HepG2 (cell line): ENCODE measurements at regions not wholly inside any gene's neighbourhood (a gene's known extent, or its start where the extent isn't known, plus 50 kb on each side); places are given as distances from the start of the nearest gene placed in this dataset.

ENCODE experiments used
- ATAC-seq: fragments of 200-7000 bp; cut with Tn5 transposase; 3 replicates; pipeline ENCODE4 v1.9.1; 2020; ENCODE audit warnings: mild to moderate bottlenecking, moderate library complexity
- BruUV-seq: library from RNA; stranded (reverse); fragments of 400-500 nt; replicated peaks from 2 replicates; lab custom pipeline; 2021; lab: Mats Ljungman, UMichigan
- CTCF ChIA-PET: fragments of 300-600 bp; formaldehyde crosslinking; extraction: SDS; loops from one replicate; lab custom pipeline; 2021; ENCODE audit warnings: low total read pairs, inconsistent platforms, low intra/inter-chr PET ratio; lab: Yijun Ruan, JAX
- POLR2A ChIA-PET: fragments of 350-600 bp; sonication (Branson Sonifier 250); formaldehyde crosslinking; loops from one replicate; lab custom pipeline; 2020; ENCODE audit warnings: antibody characterized with exemption, inconsistent platforms; lab: Yijun Ruan, JAX
- DNase-seq: peaks from one replicate; pipeline ENCODE4 v3.0.0-alpha.2; 2015; ENCODE audit warnings: low spot score
- FAIRE-seq: peaks from 3 replicates; lab custom pipeline; 2011; peaks lifted over from hg19 to GRCh38; lab: Jason Lieb, UNC
- H2AFZ ChIP-seq: one replicate; pipeline ENCODE4 v1.6.1; 2011; ENCODE audit warnings: low read length, inconsistent platforms
- H3K27ac ChIP-seq: fragments of 300-600 bp; 3 replicates; pipeline ENCODE4 v1.8.0; 2011; ENCODE audit warnings: mixed run types, mild to moderate bottlenecking, mixed read lengths, low read length, inconsistent platforms; ENCODE audit not compliant: insufficient read depth; ENCODE audit errors: extremely low read length
- H3K27me3 ChIP-seq, 2 experiments: fragments of 200-600 bp in 1 of 2; 2 replicates in 1 of 2; 3 replicates in 1 of 2; pipeline versions ENCODE4 v1.6.0 to v1.8.0; 2011; ENCODE audit warnings: low read length in 2 of 2, mild to moderate bottlenecking in 2 of 2, moderate library complexity in 2 of 2, inconsistent platforms in 1 of 2; ENCODE audit not compliant: insufficient read depth in 2 of 2, control insufficient read depth in 1 of 2
- H3K36me3 ChIP-seq, 2 experiments: fragments of 200-600 bp in 1 of 2; replicated peaks in 1 of 2; 2 replicates in 1 of 2; 3 replicates in 1 of 2; pipeline versions ENCODE4 v1.5.1 to v1.8.0; 2011; ENCODE audit warnings: low read length in 2 of 2, inconsistent platforms in 1 of 2; ENCODE audit not compliant: insufficient read depth in 2 of 2, control insufficient read depth in 1 of 2
- H3K4me1 ChIP-seq: 2 replicates; pipeline ENCODE4 v1.5.1; 2012; ENCODE audit warnings: low read length, inconsistent platforms; ENCODE audit not compliant: insufficient read depth
- H3K4me2 ChIP-seq: 2 replicates; pipeline ENCODE4 v1.6.0; 2011; ENCODE audit warnings: low read depth, low read length, inconsistent platforms
- H3K4me3 ChIP-seq, 3 experiments: fragments of 200-600 bp in 1 of 3; sonication (generic), shearing (Covaris generic) in 1 of 3; replicated peaks in 1 of 3; 2 replicates each; pipeline ENCODE4 v1.5.1; 2011 to 2016; ENCODE audit warnings: low read length in 3 of 3, inconsistent platforms in 2 of 3, low read depth in 2 of 3, mild to moderate bottlenecking in 2 of 3, control low read depth in 1 of 3, mixed read lengths in 1 of 3; ENCODE audit not compliant: insufficient read depth in 1 of 3
- H3K79me2 ChIP-seq: one replicate; pipeline ENCODE4 v1.6.1; 2011; ENCODE audit warnings: low read length, inconsistent platforms; ENCODE audit not compliant: insufficient read depth
- H3K9ac ChIP-seq: 2 replicates; pipeline ENCODE4 v1.6.0; 2011; ENCODE audit warnings: mild to moderate bottlenecking, low read depth, low read length, inconsistent platforms; ENCODE audit not compliant: insufficient read depth
- H3K9me3 ChIP-seq: 2 replicates; pipeline ENCODE4 v1.5.1; 2012; ENCODE audit warnings: mild to moderate bottlenecking, low read length
- H4K20me1 ChIP-seq: 2 replicates; pipeline ENCODE4 v1.6.0; 2011; ENCODE audit warnings: inconsistent platforms, mild to moderate bottlenecking, low read length, moderate library complexity; ENCODE audit not compliant: insufficient read depth
- CHCHD3 ChIP-seq: sonication (generic); formaldehyde crosslinking; IDR thresholded peaks from 2 replicates; pipeline ENCODE4 v1.8.0; 2022; ENCODE audit warnings: mild to moderate bottlenecking, missing genetic modification reagents, moderate library complexity
- ELF3 ChIP-seq: IDR thresholded peaks from 2 replicates; pipeline ENCODE4 v1.6.1; 2016; ENCODE audit warnings: missing genetic modification reagents, missing compliant biosample characterization
- ERF ChIP-seq: IDR thresholded peaks from 2 replicates; pipeline ENCODE4 v1.6.1; 2018; ENCODE audit warnings: missing biosample characterization, missing genetic modification reagents
- FLYWCH1 ChIP-seq: sonication (generic); formaldehyde crosslinking; IDR thresholded peaks from 2 replicates; pipeline ENCODE4 v1.8.1; 2023; ENCODE audit warnings: mild to moderate bottlenecking, missing genetic modification reagents
- FOXC1 ChIP-seq: sonication (generic); formaldehyde crosslinking; IDR thresholded peaks from 2 replicates; pipeline ENCODE4 v1.8.0; 2022; ENCODE audit warnings: mild to moderate bottlenecking, missing genetic modification reagents, borderline replicate concordance
- NFYC ChIP-seq: IDR thresholded peaks from 2 replicates; pipeline ENCODE4 v1.6.1; 2016; ENCODE audit warnings: missing genetic modification reagents, missing compliant biosample characterization
- XBP1 ChIP-seq: sonication (generic); formaldehyde crosslinking; IDR thresholded peaks from 2 replicates; pipeline ENCODE4 v1.5.0; 2020; ENCODE audit warnings: missing genetic modification reagents
- ZFP37 ChIP-seq: sonication (generic); formaldehyde crosslinking; IDR thresholded peaks from 2 replicates; pipeline ENCODE4 v1.4.0; 2020; ENCODE audit warnings: missing genetic modification reagents, borderline replicate concordance
- ZNF256 ChIP-seq: sonication (generic); formaldehyde crosslinking; conservative IDR thresholded peaks from 2 replicates; pipeline ENCODE4 v1.4.0; 2020; ENCODE audit warnings: missing genetic modification reagents
- WGBS: methylation state at CpG from one replicate; pipeline ENCODE4 v1.1.6; 2017; ENCODE audit warnings: low lambda C conversion rate; 5-methylcytosine and 5-hydroxymethylcytosine counted together
- in situ Hi-C: cut with HindIII; loops from 2 replicates; pipeline ENCODE4 v1.10.0; 2017; ENCODE audit warnings: low pct_unique_long_range_greater_than_20kb; ENCODE audit not compliant: extremely low pct_ligation_motif_present
- intact Hi-C: fragments of 100-400 bp; cut with micrococcal nuclease; formaldehyde crosslinking; loops from one replicate; pipeline ENCODE4 v1.10.0; 2022; ENCODE audit not compliant: unreplicated experiment
- TF ChIP-seq, protein P1 (sequence below): sonication (generic); formaldehyde crosslinking; IDR thresholded peaks from 2 replicates; pipeline ENCODE4 v1.4.0; 2020; ENCODE audit warnings: missing genetic modification reagents
- TF ChIP-seq, protein P2 (sequence below): sonication (generic); formaldehyde crosslinking; IDR thresholded peaks from 2 replicates; pipeline ENCODE4 v1.8.1; 2022; ENCODE audit warnings: mild to moderate bottlenecking, missing genetic modification reagents
- TF ChIP-seq, protein P3 (sequence below): sonication (generic); formaldehyde crosslinking; IDR thresholded peaks from 2 replicates; pipeline ENCODE4 v1.4.0; 2020; ENCODE audit warnings: missing genetic modification reagents, borderline replicate concordance
- TF ChIP-seq, protein P4 (sequence below): sonication (generic); formaldehyde crosslinking; IDR thresholded peaks from 2 replicates; pipeline ENCODE4 v1.9.0; 2021; ENCODE audit warnings: missing genetic modification reagents, borderline replicate concordance
- TF ChIP-seq, protein P5 (sequence below): sonication (generic); formaldehyde crosslinking; IDR thresholded peaks from 2 replicates; pipeline ENCODE4 v1.4.0; 2020; ENCODE audit warnings: mild to moderate bottlenecking, missing genetic modification reagents

DNA sequence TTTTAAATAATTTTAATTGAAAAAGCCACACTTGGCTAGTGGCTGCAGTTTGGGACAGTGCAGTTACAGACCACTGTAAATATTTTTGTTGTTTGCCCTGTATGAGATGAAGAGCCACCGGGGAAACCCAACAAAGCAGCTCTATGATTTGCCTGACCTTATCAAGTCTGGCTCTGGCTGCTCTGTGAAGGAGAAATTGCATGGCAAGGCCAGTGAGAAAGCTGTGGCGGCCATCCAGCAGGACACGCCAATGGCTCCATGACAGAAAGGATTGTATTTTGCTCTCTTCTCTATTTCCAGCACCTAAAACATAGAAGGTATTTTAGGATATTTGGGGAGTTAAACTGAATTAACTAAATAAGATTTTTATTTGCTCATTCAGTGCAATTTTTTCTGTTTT lies 330.0 kb upstream of the DYNLRB2 start:
- ChIA-PET POLR2A (no interaction called here), CTCF (no interaction called here)
- Histone ChIP-seq H3K27me3 (no peaks in the 10 kb centered on the region), H3K9me3 (0 out of 2 replicates have a peak, but pooled peaks cover 3% of the 10 kb centered on the region), H3K9ac (no peak overlapping the region), H3K36me3 (no peaks in the 10 kb centered on the region), H3K4me3 (no peak overlapping the region), H3K4me1 (no peaks in the 10 kb centered on the region), H3K27ac (no peak overlapping the region), H3K4me2 (no peak overlapping the region), H3K79me2 (no peaks in the 10 kb centered on the region), H4K20me1 (no peaks in the 10 kb centered on the region), H2AFZ (no peak overlapping the region)
- no peak for ATAC-seq
- in situ Hi-C loops (no loop called here), intact Hi-C loops (no loop called here)
- DNase-seq, result no peak
- BruUV-seq, result no TSS peak
- WGBS, result 76% methylated on average over 3 of the region's 3 CpGs
- TF ChIP-seq FOXC1 (CRISPR knock-in tag) (no peak), ERF (CRISPR knock-in tag) (no peak), CHCHD3 (CRISPR knock-in tag) (no peak), ZNF256 (CRISPR knock-in tag) (no peak), ZFP37 (CRISPR knock-in tag) (no peak)
- TF ChIP-seq, protein P1, sequence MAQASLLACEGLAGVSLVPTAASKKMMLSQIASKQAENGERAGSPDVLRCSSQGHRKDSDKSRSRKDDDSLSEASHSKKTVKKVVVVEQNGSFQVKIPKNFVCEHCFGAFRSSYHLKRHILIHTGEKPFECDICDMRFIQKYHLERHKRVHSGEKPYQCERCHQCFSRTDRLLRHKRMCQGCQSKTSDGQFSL (CRISPR knock-in tag), result no peak
- TF ChIP-seq, protein P2, sequence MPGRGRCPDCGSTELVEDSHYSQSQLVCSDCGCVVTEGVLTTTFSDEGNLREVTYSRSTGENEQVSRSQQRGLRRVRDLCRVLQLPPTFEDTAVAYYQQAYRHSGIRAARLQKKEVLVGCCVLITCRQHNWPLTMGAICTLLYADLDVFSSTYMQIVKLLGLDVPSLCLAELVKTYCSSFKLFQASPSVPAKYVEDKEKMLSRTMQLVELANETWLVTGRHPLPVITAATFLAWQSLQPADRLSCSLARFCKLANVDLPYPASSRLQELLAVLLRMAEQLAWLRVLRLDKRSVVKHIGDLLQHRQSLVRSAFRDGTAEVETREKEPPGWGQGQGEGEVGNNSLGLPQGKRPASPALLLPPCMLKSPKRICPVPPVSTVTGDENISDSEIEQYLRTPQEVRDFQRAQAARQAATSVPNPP, result no peak
- FAIRE-seq, result no peak

DNA sequence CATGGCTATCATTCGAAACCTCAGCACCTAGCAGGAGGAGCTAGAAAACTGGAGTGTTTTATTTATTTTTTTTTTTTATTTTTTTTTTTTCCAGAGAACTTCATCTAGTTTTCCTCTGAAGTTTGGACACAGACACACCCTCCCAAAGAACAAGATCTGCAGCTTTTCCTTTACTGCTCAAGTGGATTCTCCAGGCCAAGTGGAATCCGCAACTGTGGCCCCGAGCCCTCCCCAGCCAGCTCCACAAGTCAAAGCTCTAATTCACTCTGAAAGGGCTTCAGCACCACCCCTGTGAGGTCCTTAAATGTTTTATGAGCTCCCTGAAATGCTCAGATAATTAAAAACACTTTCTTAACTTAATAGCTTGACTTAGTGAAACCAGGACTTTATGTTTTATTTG lies 332.1 kb upstream of the DYNLRB2 start:
- no peaks in the 10 kb centered on the region for H3K79me2 ChIP-seq
- no peak overlapping the region for H3K4me2 ChIP-seq
- H3K36me3 ChIP-seq, result no peaks in the 10 kb centered on the region
- intact Hi-C loops, result no loop called here
- no peak overlapping the region for H3K27ac ChIP-seq
- no peaks in the 10 kb centered on the region for H3K9me3 ChIP-seq
- H3K27me3 ChIP-seq, result no peaks in the 10 kb centered on the region
- BruUV-seq, result no TSS peak
- H4K20me1 ChIP-seq, result no peaks in the 10 kb centered on the region
- ATAC-seq (no peak), DNase-seq (no peak), FAIRE-seq (no peak)
- H3K9ac ChIP-seq, result no peak overlapping the region
- 55% methylated on average over 3 of the region's 3 CpGs for WGBS
- ChIA-PET POLR2A (interaction anchor here (0.8 kb wide), 1 partner anchor 57 kb away, joined by 3 read pairs; no protein-coding TSS in a partner anchor), CTCF (no interaction called here)
- no peaks in the 10 kb centered on the region for H3K4me1 ChIP-seq
- H2AFZ ChIP-seq, result no peak overlapping the region
- in situ Hi-C loops, result no loop called here
- H3K4me3 ChIP-seq, result no peak overlapping the region
- TF ChIP-seq, protein P3, sequence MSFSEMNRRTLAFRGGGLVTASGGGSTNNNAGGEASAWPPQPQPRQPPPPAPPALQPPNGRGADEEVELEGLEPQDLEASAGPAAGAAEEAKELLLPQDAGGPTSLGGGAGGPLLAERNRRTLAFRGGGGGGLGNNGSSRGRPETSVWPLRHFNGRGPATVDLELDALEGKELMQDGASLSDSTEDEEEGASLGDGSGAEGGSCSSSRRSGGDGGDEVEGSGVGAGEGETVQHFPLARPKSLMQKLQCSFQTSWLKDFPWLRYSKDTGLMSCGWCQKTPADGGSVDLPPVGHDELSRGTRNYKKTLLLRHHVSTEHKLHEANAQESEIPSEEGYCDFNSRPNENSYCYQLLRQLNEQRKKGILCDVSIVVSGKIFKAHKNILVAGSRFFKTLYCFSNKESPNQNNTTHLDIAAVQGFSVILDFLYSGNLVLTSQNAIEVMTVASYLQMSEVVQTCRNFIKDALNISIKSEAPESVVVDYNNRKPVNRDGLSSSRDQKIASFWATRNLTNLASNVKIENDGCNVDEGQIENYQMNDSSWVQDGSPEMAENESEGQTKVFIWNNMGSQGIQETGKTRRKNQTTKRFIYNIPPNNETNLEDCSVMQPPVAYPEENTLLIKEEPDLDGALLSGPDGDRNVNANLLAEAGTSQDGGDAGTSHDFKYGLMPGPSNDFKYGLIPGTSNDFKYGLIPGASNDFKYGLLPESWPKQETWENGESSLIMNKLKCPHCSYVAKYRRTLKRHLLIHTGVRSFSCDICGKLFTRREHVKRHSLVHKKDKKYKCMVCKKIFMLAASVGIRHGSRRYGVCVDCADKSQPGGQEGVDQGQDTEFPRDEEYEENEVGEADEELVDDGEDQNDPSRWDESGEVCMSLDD (CRISPR knock-in tag), result no peak
- TF ChIP-seq FLYWCH1 (no peak), XBP1 (CRISPR knock-in tag) (no peak), NFYC (CRISPR knock-in tag) (no peak), ELF3 (CRISPR knock-in tag) (no peak)
- TF ChIP-seq, protein P4, sequence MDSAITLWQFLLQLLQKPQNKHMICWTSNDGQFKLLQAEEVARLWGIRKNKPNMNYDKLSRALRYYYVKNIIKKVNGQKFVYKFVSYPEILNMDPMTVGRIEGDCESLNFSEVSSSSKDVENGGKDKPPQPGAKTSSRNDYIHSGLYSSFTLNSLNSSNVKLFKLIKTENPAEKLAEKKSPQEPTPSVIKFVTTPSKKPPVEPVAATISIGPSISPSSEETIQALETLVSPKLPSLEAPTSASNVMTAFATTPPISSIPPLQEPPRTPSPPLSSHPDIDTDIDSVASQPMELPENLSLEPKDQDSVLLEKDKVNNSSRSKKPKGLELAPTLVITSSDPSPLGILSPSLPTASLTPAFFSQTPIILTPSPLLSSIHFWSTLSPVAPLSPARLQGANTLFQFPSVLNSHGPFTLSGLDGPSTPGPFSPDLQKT (CRISPR knock-in tag), result no peak
- TF ChIP-seq, protein P5, sequence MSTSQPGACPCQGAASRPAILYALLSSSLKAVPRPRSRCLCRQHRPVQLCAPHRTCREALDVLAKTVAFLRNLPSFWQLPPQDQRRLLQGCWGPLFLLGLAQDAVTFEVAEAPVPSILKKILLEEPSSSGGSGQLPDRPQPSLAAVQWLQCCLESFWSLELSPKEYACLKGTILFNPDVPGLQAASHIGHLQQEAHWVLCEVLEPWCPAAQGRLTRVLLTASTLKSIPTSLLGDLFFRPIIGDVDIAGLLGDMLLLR (CRISPR knock-in tag), result no peak
